ENCODE measurements at regions not wholly inside any gene's neighbourhood (a gene's known extent, or its start where the extent isn't known, plus 50 kb on each side); places are given as distances from the start of the nearest gene placed in this dataset.

GRCh38 chrX:5756616-5757015 lies 472.1 kb downstream of the NLGN4X start:
- in situ Hi-C loops (cut with HindIII; ENCODE audit: low pct_ligation_motif_present, low sequenced_read_pairs): no loop called here
- Histone ChIP-seq H3K27ac (no peak overlapping the region), H3K36me3 (replicated peaks) (no peaks in the 10 kb centered on the region), H3K4me3 (ENCODE audit: low read depth, low read length) (no peak overlapping the region), H3K27me3 (replicated peaks) (no peaks in the 10 kb centered on the region)
- DNase-seq: no peak
- TF ChIP-seq, protein P1, sequence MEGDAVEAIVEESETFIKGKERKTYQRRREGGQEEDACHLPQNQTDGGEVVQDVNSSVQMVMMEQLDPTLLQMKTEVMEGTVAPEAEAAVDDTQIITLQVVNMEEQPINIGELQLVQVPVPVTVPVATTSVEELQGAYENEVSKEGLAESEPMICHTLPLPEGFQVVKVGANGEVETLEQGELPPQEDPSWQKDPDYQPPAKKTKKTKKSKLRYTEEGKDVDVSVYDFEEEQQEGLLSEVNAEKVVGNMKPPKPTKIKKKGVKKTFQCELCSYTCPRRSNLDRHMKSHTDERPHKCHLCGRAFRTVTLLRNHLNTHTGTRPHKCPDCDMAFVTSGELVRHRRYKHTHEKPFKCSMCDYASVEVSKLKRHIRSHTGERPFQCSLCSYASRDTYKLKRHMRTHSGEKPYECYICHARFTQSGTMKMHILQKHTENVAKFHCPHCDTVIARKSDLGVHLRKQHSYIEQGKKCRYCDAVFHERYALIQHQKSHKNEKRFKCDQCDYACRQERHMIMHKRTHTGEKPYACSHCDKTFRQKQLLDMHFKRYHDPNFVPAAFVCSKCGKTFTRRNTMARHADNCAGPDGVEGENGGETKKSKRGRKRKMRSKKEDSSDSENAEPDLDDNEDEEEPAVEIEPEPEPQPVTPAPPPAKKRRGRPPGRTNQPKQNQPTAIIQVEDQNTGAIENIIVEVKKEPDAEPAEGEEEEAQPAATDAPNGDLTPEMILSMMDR (IDR thresholded peaks at IDR 0.05; ENCODE audit: low read depth, low read length, missing control alignments): no peak

- no peak for DNase-seq
- Histone ChIP-seq H3K27me3 (replicated peaks) (no peaks in the 10 kb centered on the region), H3K27ac (no peak overlapping the region), H3K4me3 (ENCODE audit: low read depth, low read length) (no peak overlapping the region), H3K36me3 (replicated peaks) (no peaks in the 10 kb centered on the region)
- in situ Hi-C loops (cut with HindIII; ENCODE audit: low pct_ligation_motif_present, low sequenced_read_pairs): no loop called here
- TF ChIP-seq, protein P1 (IDR thresholded peaks at IDR 0.05; ENCODE audit: low read depth, low read length, missing control alignments): no peak
Observed at GRCh38 chrX:5753291-5753690, 475.4 kb downstream of the NLGN4X start.

GRCh38 chrX:5752831-5753230 lies 475.8 kb downstream of the NLGN4X start:
- TF ChIP-seq, protein P1 (IDR thresholded peaks at IDR 0.05; ENCODE audit: low read depth, low read length, missing control alignments): no peak
- Histone ChIP-seq H3K27me3 (replicated peaks) (no peaks in the 10 kb centered on the region), H3K36me3 (replicated peaks) (no peaks in the 10 kb centered on the region), H3K4me3 (ENCODE audit: low read depth, low read length) (no peak overlapping the region), H3K27ac (no peak overlapping the region)
- no peak for DNase-seq
- in situ Hi-C loops (cut with HindIII; ENCODE audit: low pct_ligation_motif_present, low sequenced_read_pairs): no loop called here

GRCh38 chrX:5748586-5749150 lies 480.0 kb downstream of the NLGN4X start:
- Histone ChIP-seq H3K4me3 (ENCODE audit: low read depth, low read length) (no peak overlapping the region), H3K36me3 (replicated peaks) (no peaks in the 10 kb centered on the region), H3K27ac (no peak overlapping the region), H3K27me3 (replicated peaks) (no peaks in the 10 kb centered on the region)
- in situ Hi-C loops (cut with HindIII; ENCODE audit: low pct_ligation_motif_present, low sequenced_read_pairs): no loop called here
- TF ChIP-seq, protein P1 (IDR thresholded peaks at IDR 0.05; ENCODE audit: low read depth, low read length, missing control alignments): no peak
- no peak for DNase-seq

GRCh38 chrX:5746231-5746630 lies 482.4 kb downstream of the NLGN4X start:
- H3K27ac ChIP-seq: no peak overlapping the region
- TF ChIP-seq, protein P1 (IDR thresholded peaks at IDR 0.05; ENCODE audit: low read depth, low read length, missing control alignments): no peak
- in situ Hi-C loops (cut with HindIII; ENCODE audit: low pct_ligation_motif_present, low sequenced_read_pairs): no loop called here
- no peak for DNase-seq
- no peak overlapping the region for H3K4me3 ChIP-seq (ENCODE audit: low read depth, low read length)
- H3K36me3 ChIP-seq (replicated peaks): no peaks in the 10 kb centered on the region
- H3K27me3 ChIP-seq (replicated peaks): no peaks in the 10 kb centered on the region

- no peaks in the 10 kb centered on the region for H3K27me3 ChIP-seq (replicated peaks)
- TF ChIP-seq, protein P1 (IDR thresholded peaks at IDR 0.05; ENCODE audit: low read depth, low read length, missing control alignments): no peak
- no peaks in the 10 kb centered on the region for H3K36me3 ChIP-seq (replicated peaks)
- H3K4me3 ChIP-seq (ENCODE audit: low read depth, low read length): no peak overlapping the region
- in situ Hi-C loops (cut with HindIII; ENCODE audit: low pct_ligation_motif_present, low sequenced_read_pairs): no loop called here
- DNase-seq: no peak
- H3K27ac ChIP-seq: no peak overlapping the region
Observed at GRCh38 chrX:5733501-5733900, 495.2 kb downstream of the NLGN4X start.

All from brain microvascular endothelial cell (primary cell).